GM19452 (cell line): ENCODE measurements at regions not wholly inside any gene's neighbourhood (a gene's known extent, or its start where the extent isn't known, plus 50 kb on each side); places are given as distances from the start of the nearest gene placed in this dataset.
"Not testable (repeated sequence)": the region's sequence is repeated elsewhere in the genome, so short reads cannot be mapped to it uniquely, and the experiment has no call there.

Experiments used
- ATAC-seq: cut with Tn5 transposase; IDR thresholded peaks from one replicate; pipeline ENCODE4 v1.9.1; 2021; ENCODE audit not compliant: unreplicated experiment

GRCh38 chr15:39016706-39017105 is 452.1 kb upstream of the RASGRP1 start:
- no peak for ATAC-seq

- ATAC-seq, result no peak
These were observed 454.4 kb upstream of the RASGRP1 start for GRCh38 chr15:39018966-39019365.

GRCh38 chr15:39021341-39021740 is 456.7 kb upstream of the RASGRP1 start:
- ATAC-seq, result no peak

- no peak for ATAC-seq
These were observed 458.1 kb upstream of the RASGRP1 start for GRCh38 chr15:39022532-39023305.

GRCh38 chr15:39025321-39025720 is 460.7 kb upstream of the RASGRP1 start:
- no peak for ATAC-seq

GRCh38 chr15:39025881-39026280 is 461.3 kb upstream of the RASGRP1 start:
- no peak for ATAC-seq

GRCh38 chr15:39028069-39028468 is 463.5 kb upstream of the RASGRP1 start:
- ATAC-seq, result no peak

- no peak for ATAC-seq
These were observed 465.1 kb upstream of the RASGRP1 start for GRCh38 chr15:39029741-39030140.

- ATAC-seq, result no peak
These were observed 465.9 kb upstream of the RASGRP1 start for GRCh38 chr15:39030291-39031070.

GRCh38 chr15:39031596-39031995 is 467.0 kb upstream of the RASGRP1 start:
- ATAC-seq, result no peak

GRCh38 chr15:39034816-39035215 is 470.2 kb upstream of the RASGRP1 start:
- ATAC-seq, result no peak

GRCh38 chr15:39037611-39038010 is 473.0 kb upstream of the RASGRP1 start:
- not testable (repeated sequence) for ATAC-seq

GRCh38 chr15:39040861-39041260 is 476.2 kb upstream of the RASGRP1 start:
- ATAC-seq, result no peak

GRCh38 chr15:39041979-39042495 is 477.4 kb upstream of the RASGRP1 start:
- no peak for ATAC-seq

- ATAC-seq, result no peak
These were observed 487.2 kb upstream of the RASGRP1 start for GRCh38 chr15:39051626-39052322.

GRCh38 chr15:39052323-39052705 is 487.7 kb upstream of the RASGRP1 start:
- no peak for ATAC-seq

GRCh38 chr15:39053480-39053879 is 488.9 kb upstream of the RASGRP1 start:
- ATAC-seq, result no peak

- ATAC-seq, result no peak
These were observed 489.6 kb upstream of the RASGRP1 start for GRCh38 chr15:39054128-39054732.

- no peak for ATAC-seq
These were observed 491.7 kb upstream of the RASGRP1 start for GRCh38 chr15:39056357-39056756.

- ATAC-seq, result no peak
These were observed 493.9 kb upstream of the RASGRP1 start for GRCh38 chr15:39058351-39059131.
